ENCODE measurements at regions not wholly inside any gene's neighbourhood (a gene's known extent, or its start where the extent isn't known, plus 50 kb on each side); places are given as distances from the start of the nearest gene placed in this dataset.

- no peak for TF ChIP-seq EZH2 (IDR thresholded peaks at IDR 0.05; ENCODE audit: insufficient read depth, poor library complexity, severe bottlenecking)
- no peak for TF ChIP-seq EZH2phosphoT487 (IDR thresholded peaks at IDR 0.05; ENCODE audit: insufficient read depth, low read depth)
Measured at GRCh38 chr6:81625216-81625615, 127.3 kb downstream of the TENT5A start.

Measured in GM23248 (cell line).